Neuronal stem cell (in vitro differentiated cells): ENCODE measurements at regions not wholly inside any gene's neighbourhood (a gene's known extent, or its start where the extent isn't known, plus 50 kb on each side); places are given as distances from the start of the nearest gene placed in this dataset.
A peak's percentile ranks its signal among the peaks of the same experiment; 100 is the strongest.

Experiments used
- DNase-seq: peaks from one replicate; pipeline ENCODE4 v3.0.0-alpha.2; 2013; ENCODE audit warnings: low spot score
- H2AFZ ChIP-seq: one replicate; pipeline ENCODE4 v1.6.1; 2013; ENCODE audit warnings: mild to moderate bottlenecking, low read length, inconsistent platforms
- H2AK5ac ChIP-seq: 2 replicates; pipeline ENCODE4 v1.6.1; 2013; ENCODE audit warnings: low read depth, mild to moderate bottlenecking, inconsistent platforms, low read length, moderate library complexity, mixed read lengths
- H2BK120ac ChIP-seq: 2 replicates; pipeline ENCODE4 v1.6.1; 2013; ENCODE audit warnings: low read depth, mild to moderate bottlenecking, inconsistent platforms, low read length, moderate library complexity, mixed read lengths
- H2BK12ac ChIP-seq: one replicate; pipeline ENCODE4 v1.6.1; 2013; ENCODE audit warnings: low read length, inconsistent platforms
- H2BK15ac ChIP-seq: 2 replicates; pipeline ENCODE4 v1.6.1; 2013; ENCODE audit warnings: mild to moderate bottlenecking, low read length, inconsistent platforms, mixed read lengths
- H2BK5ac ChIP-seq: one replicate; pipeline ENCODE4 v1.6.1; 2013; ENCODE audit warnings: inconsistent platforms, mild to moderate bottlenecking, low read length, moderate library complexity
- H3K14ac ChIP-seq: one replicate; pipeline ENCODE4 v1.6.1; 2013; ENCODE audit warnings: low read length, inconsistent platforms
- H3K18ac ChIP-seq: 2 replicates; pipeline ENCODE4 v1.6.1; 2013; ENCODE audit warnings: low read length, inconsistent platforms
- H3K23ac ChIP-seq: 2 replicates; pipeline ENCODE4 v1.6.1; 2013; ENCODE audit warnings: low read depth, mild to moderate bottlenecking, mixed read lengths, low read length, inconsistent platforms; ENCODE audit not compliant: poor library complexity
- H3K27ac ChIP-seq: replicated peaks from 3 replicates; pipeline ENCODE4 v1.5.1; 2013; ENCODE audit warnings: low read length, inconsistent platforms
- H3K27me3 ChIP-seq, 3 experiments: 2 replicates each; pipeline ENCODE4 v1.6.1; 2013; ENCODE audit warnings: low read length in 3 of 3, mild to moderate bottlenecking in 2 of 3, inconsistent platforms in 1 of 3, low read depth in 1 of 3, mixed read lengths in 1 of 3, moderate library complexity in 1 of 3; ENCODE audit not compliant: control insufficient read depth in 3 of 3, insufficient read depth in 3 of 3
- H3K36me3 ChIP-seq, 2 donors: replicated peaks in 1 of 2; 2 replicates each; pipeline ENCODE4 v1.6.1; 2013; ENCODE audit warnings: low read length in 2 of 2; ENCODE audit not compliant: control insufficient read depth in 2 of 2, insufficient read depth in 2 of 2
- H3K4ac ChIP-seq: 2 replicates; pipeline ENCODE4 v1.6.1; 2013; ENCODE audit warnings: inconsistent platforms, mild to moderate bottlenecking, low read length, moderate library complexity
- H3K4me1 ChIP-seq, 2 donors: 1 replicate in 1 of 2; 2 replicates in 1 of 2; pipeline ENCODE4 v1.6.1; 2013; ENCODE audit warnings: low read length in 2 of 2, low read depth in 1 of 2; ENCODE audit not compliant: control insufficient read depth in 2 of 2, insufficient read depth in 1 of 2
- H3K4me2 ChIP-seq: one replicate; pipeline ENCODE4 v1.6.1; 2013; ENCODE audit warnings: mild to moderate bottlenecking, low read length, inconsistent platforms; ENCODE audit not compliant: insufficient read depth, poor library complexity, severe bottlenecking
- H3K4me3 ChIP-seq, 2 donors: 2 replicates each; pipeline ENCODE4 v1.5.1; 2013; ENCODE audit warnings: low read length in 2 of 2, mild to moderate bottlenecking in 2 of 2, inconsistent platforms in 1 of 2, moderate library complexity in 1 of 2
- H3K79me1 ChIP-seq: one replicate; pipeline ENCODE4 v1.6.1; 2013; ENCODE audit warnings: low read depth, mild to moderate bottlenecking, inconsistent platforms, low read length, moderate library complexity
- H3K9ac ChIP-seq: one replicate; pipeline ENCODE4 v1.6.1; 2013; ENCODE audit warnings: mild to moderate bottlenecking, low read depth, low read length, inconsistent platforms; ENCODE audit not compliant: poor library complexity
- H3K9me3 ChIP-seq, 2 donors: replicated peaks in 1 of 2; 2 replicates each; pipeline versions ENCODE3 to v1.6.1; 2013; ENCODE audit warnings: low read length in 2 of 2, mild to moderate bottlenecking in 2 of 2, inconsistent platforms in 1 of 2, low read depth in 1 of 2, mixed read lengths in 1 of 2, moderate library complexity in 1 of 2; ENCODE audit not compliant: control insufficient read depth in 2 of 2, insufficient read depth in 1 of 2
- H4K8ac ChIP-seq: one replicate; pipeline ENCODE4 v1.6.1; 2013; ENCODE audit warnings: low read depth, mild to moderate bottlenecking, inconsistent platforms, low read length, moderate library complexity
- H4K91ac ChIP-seq: one replicate; pipeline ENCODE4 v1.6.1; 2013; ENCODE audit warnings: low read length, low read depth, mild to moderate bottlenecking, inconsistent platforms; ENCODE audit not compliant: poor library complexity
- WGBS, 2 donors: extraction: QIAGEN DNeasy Blood & Tissue Kit; methylation state at CpG; one replicate each; pipeline ENCODE4 v1.1.7; 2013; ENCODE audit warnings: missing lambda C conversion rate in 2 of 2, mixed read lengths in 1 of 2; ENCODE audit not compliant: insufficient read length in 2 of 2, insufficient replicate concordance in 1 of 2; ENCODE audit errors: extremely low coverage in 2 of 2; 5-methylcytosine and 5-hydroxymethylcytosine counted together

DNA sequence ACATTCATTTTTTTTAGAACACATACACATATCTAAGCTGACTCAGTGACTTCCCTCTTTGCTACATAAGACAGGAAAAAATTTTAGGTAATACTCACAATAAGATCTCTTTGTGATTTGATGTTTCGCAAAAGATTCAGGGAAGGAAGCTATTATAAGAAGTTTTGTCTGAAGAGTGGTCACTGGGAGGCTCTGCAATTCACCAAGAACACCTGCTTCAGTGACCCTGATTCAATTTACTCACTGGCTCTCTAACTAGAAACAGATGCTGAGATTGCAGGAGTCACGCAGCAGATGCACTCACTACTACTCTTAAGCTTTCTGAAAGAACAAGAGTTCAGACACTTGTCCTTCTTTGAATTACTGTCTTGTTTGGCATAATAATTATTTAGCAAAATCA, 193.6 kb upstream of the DDI1 start:
- Histone ChIP-seq H3K27me3 (no peaks in the 10 kb centered on the region), H3K23ac (no peak overlapping the region), H3K9ac (no peak overlapping the region), H2AFZ (no peak overlapping the region), H3K4ac (no peak overlapping the region), H3K18ac (no peak overlapping the region), H3K36me3 (no peaks in the 10 kb centered on the region), H3K14ac (no peak overlapping the region), H2BK15ac (no peak overlapping the region), H4K91ac (no peak overlapping the region), H2BK5ac (no peak overlapping the region), H2BK12ac (no peak overlapping the region), H4K8ac (no peak overlapping the region), H3K27ac (no peak overlapping the region), H2BK120ac (no peak overlapping the region), H3K4me2 (no peak overlapping the region), H3K4me1 (peaks cover 0 to 26% of the 10 kb centered on the region in 2 donors), H3K79me1 (no peaks in the 10 kb centered on the region), H3K4me3 (no peak overlapping the region), H2AK5ac (no peak overlapping the region), H3K9me3 (no peaks in the 10 kb centered on the region)
- no CpG with 5 or more reads among the region's 2 CpGs for WGBS, 2 donors
- DNase-seq: peak; percentile 9

- no CpG with 5 or more reads among the region's 7 CpGs for WGBS, 2 donors
- no peak overlapping the region for H2AK5ac ChIP-seq
- H3K27me3 ChIP-seq: no peaks in the 10 kb centered on the region
- no peak for DNase-seq
- peaks cover 0 to 26% of the 10 kb centered on the region in 2 donors for H3K4me1 ChIP-seq
- H3K23ac ChIP-seq: no peak overlapping the region
- no peak overlapping the region for H4K91ac ChIP-seq
- no peak overlapping the region for H3K4ac ChIP-seq
- no peaks in the 10 kb centered on the region for H3K36me3 ChIP-seq
- H3K14ac ChIP-seq: no peak overlapping the region
- H2BK5ac ChIP-seq: no peak overlapping the region
- no peaks in the 10 kb centered on the region for H3K9me3 ChIP-seq
- H3K18ac ChIP-seq: no peak overlapping the region
- no peak overlapping the region for H2AFZ ChIP-seq
- H3K79me1 ChIP-seq: no peaks in the 10 kb centered on the region
- no peak overlapping the region for H3K4me3 ChIP-seq
- no peak overlapping the region for H3K27ac ChIP-seq
- no peak overlapping the region for H2BK120ac ChIP-seq
- no peak overlapping the region for H3K9ac ChIP-seq
- H3K4me2 ChIP-seq: no peak overlapping the region
- H4K8ac ChIP-seq: no peak overlapping the region
- H2BK12ac ChIP-seq: no peak overlapping the region
- no peak overlapping the region for H2BK15ac ChIP-seq
These were observed 191.9 kb upstream of the DDI1 start for GRCh38 chr11:103844327-103845215.

DNA sequence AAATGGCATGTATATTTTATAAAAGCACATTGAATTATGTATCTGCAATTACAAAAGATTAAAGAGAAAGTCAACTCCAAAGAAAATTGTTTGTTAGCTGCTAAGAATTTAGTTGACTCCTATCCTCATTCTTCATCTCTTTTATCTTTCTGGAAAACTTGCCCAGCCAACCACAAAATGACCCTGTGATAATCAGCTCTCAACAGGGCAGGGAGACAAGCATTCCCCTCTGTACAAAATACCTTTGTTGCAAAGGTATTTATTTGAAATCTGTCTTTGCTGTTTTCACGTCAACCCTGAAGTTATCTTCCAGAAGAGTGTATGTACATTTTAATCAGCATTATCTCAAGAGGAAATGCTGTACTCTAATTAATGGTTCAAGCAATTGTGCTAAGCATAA, 191.1 kb upstream of the DDI1 start:
- Histone ChIP-seq H2AK5ac (no peak overlapping the region), H4K91ac (no peak overlapping the region), H3K4me2 (no peak overlapping the region), H2BK12ac (no peak overlapping the region), H3K27me3 (no peaks in the 10 kb centered on the region), H3K4me1 (peaks cover 0 to 26% of the 10 kb centered on the region in 2 donors), H3K36me3 (no peaks in the 10 kb centered on the region), H2BK15ac (no peak overlapping the region), H3K14ac (no peak overlapping the region), H3K4ac (no peak overlapping the region), H3K9me3 (no peaks in the 10 kb centered on the region), H3K27ac (no peak overlapping the region), H3K79me1 (no peaks in the 10 kb centered on the region), H3K4me3 (no peak overlapping the region), H4K8ac (no peak overlapping the region), H3K18ac (no peak overlapping the region), H2BK5ac (no peak overlapping the region), H3K23ac (no peak overlapping the region), H2BK120ac (no peak overlapping the region), H3K9ac (no peak overlapping the region), H2AFZ (no peak overlapping the region)
- no CpG with 5 or more reads among the region's 1 CpG for WGBS, 2 donors
- no peak for DNase-seq

GRCh38 chr11:103848686-103849085, 187.8 kb upstream of the DDI1 start:
- H2BK12ac ChIP-seq: no peak overlapping the region
- no peak overlapping the region for H3K23ac ChIP-seq
- no peak overlapping the region for H3K4me2 ChIP-seq
- no peak overlapping the region for H4K8ac ChIP-seq
- H3K9ac ChIP-seq: no peak overlapping the region
- H3K79me1 ChIP-seq: no peaks in the 10 kb centered on the region
- no peaks in the 10 kb centered on the region for H3K27me3 ChIP-seq
- no peak for DNase-seq
- no peak overlapping the region for H2BK5ac ChIP-seq
- no peak overlapping the region for H2AK5ac ChIP-seq
- H3K4me3 ChIP-seq: no peak overlapping the region
- no peak overlapping the region for H3K14ac ChIP-seq
- no CpG with 5 or more reads among the region's 5 CpGs for WGBS, 2 donors
- no peaks in the 10 kb centered on the region for H3K9me3 ChIP-seq
- no peak overlapping the region for H3K4ac ChIP-seq
- H3K4me1 ChIP-seq: peaks cover 0 to 13% of the 10 kb centered on the region in 2 donors
- no peak overlapping the region for H2AFZ ChIP-seq
- H4K91ac ChIP-seq: no peak overlapping the region
- H3K27ac ChIP-seq: no peak overlapping the region
- no peaks in the 10 kb centered on the region for H3K36me3 ChIP-seq
- no peak overlapping the region for H2BK120ac ChIP-seq
- no peak overlapping the region for H3K18ac ChIP-seq
- no peak overlapping the region for H2BK15ac ChIP-seq
